PC-9 (cell line): ENCODE measurements at regions not wholly inside any gene's neighbourhood (a gene's known extent, or its start where the extent isn't known, plus 50 kb on each side); places are given as distances from the start of the nearest gene placed in this dataset.

Source experiments
- CTCF ChIP-seq: fragments of 200-600 bp; sonication (generic); conservative IDR thresholded peaks from 2 replicates; pipeline ENCODE4 v1.6.1; 2017; ENCODE audit warnings: mixed run types, antibody characterized with exemption, mild to moderate bottlenecking, moderate library complexity
- EZH2 ChIP-seq: fragments of 200-600 bp; sonication (generic); IDR thresholded peaks from 2 replicates; pipeline ENCODE4 v1.8.0; 2017; ENCODE audit warnings: antibody characterized with exemption, low read depth

- TF ChIP-seq CTCF: no peak
- no peak for TF ChIP-seq EZH2
Measured at GRCh38 chr5:135239453-135240282, 159.4 kb downstream of the MACROH2A1 start.
